ENCODE measurements at regions not wholly inside any gene's neighbourhood (a gene's known extent, or its start where the extent isn't known, plus 50 kb on each side); places are given as distances from the start of the nearest gene placed in this dataset.

DNA sequence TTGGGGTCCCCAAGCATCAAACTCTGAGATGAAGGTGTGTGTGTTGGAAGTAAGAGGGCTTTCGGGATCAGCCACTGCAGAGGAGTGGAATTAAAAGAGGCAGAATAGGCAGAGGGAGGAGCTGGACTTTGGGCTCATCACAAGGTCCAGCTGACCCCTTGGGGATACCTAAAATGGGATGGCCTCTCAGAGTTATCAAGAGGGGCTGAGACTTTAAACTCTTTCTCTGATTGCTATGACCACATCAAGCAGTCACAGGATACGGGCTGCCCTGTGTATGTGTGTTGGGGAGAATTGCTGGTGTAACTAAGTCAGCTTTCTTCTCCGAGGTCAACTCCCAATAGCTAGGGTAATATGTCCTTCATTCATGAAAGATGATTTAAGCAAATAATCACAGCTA is 127.7 kb upstream of the SLC14A2 start:
- TF ChIP-seq, protein P1, sequence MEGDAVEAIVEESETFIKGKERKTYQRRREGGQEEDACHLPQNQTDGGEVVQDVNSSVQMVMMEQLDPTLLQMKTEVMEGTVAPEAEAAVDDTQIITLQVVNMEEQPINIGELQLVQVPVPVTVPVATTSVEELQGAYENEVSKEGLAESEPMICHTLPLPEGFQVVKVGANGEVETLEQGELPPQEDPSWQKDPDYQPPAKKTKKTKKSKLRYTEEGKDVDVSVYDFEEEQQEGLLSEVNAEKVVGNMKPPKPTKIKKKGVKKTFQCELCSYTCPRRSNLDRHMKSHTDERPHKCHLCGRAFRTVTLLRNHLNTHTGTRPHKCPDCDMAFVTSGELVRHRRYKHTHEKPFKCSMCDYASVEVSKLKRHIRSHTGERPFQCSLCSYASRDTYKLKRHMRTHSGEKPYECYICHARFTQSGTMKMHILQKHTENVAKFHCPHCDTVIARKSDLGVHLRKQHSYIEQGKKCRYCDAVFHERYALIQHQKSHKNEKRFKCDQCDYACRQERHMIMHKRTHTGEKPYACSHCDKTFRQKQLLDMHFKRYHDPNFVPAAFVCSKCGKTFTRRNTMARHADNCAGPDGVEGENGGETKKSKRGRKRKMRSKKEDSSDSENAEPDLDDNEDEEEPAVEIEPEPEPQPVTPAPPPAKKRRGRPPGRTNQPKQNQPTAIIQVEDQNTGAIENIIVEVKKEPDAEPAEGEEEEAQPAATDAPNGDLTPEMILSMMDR (conservative IDR thresholded peaks at IDR 0.05; ENCODE audit: low read depth, low read length) = no peak
- TF ChIP-seq MAZ (IDR thresholded peaks at IDR 0.05; ENCODE audit: borderline replicate concordance, low read depth, low read length) (no peak), BHLHE40 (IDR thresholded peaks at IDR 0.05; ENCODE audit: low read depth, low read length) (no peak), MAFK (IDR thresholded peaks at IDR 0.05; ENCODE audit: low read depth, low read length) (no peak), POLR2A (IDR thresholded peaks at IDR 0.05; ENCODE audit: low read depth, low read length) (no peak), RAD21 (IDR thresholded peaks at IDR 0.05; ENCODE audit: low read length) (no peak)
- TF ChIP-seq, protein P2, sequence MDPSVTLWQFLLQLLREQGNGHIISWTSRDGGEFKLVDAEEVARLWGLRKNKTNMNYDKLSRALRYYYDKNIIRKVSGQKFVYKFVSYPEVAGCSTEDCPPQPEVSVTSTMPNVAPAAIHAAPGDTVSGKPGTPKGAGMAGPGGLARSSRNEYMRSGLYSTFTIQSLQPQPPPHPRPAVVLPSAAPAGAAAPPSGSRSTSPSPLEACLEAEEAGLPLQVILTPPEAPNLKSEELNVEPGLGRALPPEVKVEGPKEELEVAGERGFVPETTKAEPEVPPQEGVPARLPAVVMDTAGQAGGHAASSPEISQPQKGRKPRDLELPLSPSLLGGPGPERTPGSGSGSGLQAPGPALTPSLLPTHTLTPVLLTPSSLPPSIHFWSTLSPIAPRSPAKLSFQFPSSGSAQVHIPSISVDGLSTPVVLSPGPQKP (IDR thresholded peaks at IDR 0.05; ENCODE audit: borderline replicate concordance, low read depth, low read length) = no peak

Data from IMR-90 (cell line).